SK-N-MC (cell line): ENCODE measurements at regions not wholly inside any gene's neighbourhood (a gene's known extent, or its start where the extent isn't known, plus 50 kb on each side); places are given as distances from the start of the nearest gene placed in this dataset.

ENCODE experiments used
- EZH2 ChIP-seq: fragments of 200-600 bp; sonication (generic); IDR thresholded peaks from one replicate; pipeline ENCODE4 v1.6.1; 2017; ENCODE audit warnings: antibody characterized with exemption
- POLR2AphosphoS5 ChIP-seq: IDR thresholded peaks from 2 replicates; pipeline ENCODE4 v1.6.1; 2012; ENCODE audit warnings: mild to moderate bottlenecking, low read depth, low read length, borderline replicate concordance

DNA sequence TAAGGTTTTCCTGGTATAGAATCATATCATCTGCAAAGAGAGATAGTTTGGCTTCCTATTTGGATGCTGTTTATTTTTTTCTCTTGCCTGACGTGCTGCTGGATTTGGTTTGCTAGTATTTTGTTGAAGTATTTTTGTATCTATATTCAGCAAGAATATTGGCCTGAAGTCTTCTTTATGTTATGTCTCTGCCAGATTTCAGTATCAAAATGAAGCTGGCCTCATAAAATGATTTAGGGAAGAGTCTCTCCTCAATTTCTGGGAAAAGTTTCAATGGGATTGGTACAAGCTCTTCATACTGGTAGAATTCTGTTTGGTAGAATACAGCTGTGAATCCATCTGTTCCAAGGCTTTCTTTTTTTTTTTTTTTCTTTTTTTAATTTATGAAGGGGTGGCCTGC lies 799.0 kb upstream of the TYRP1 start:
- no peak for TF ChIP-seq EZH2
- TF ChIP-seq POLR2AphosphoS5: no peak
